NCI-H2171 treated with DMSO at 0.1 percent for 48 hours (cell line): ENCODE measurements at regions not wholly inside any gene's neighbourhood (a gene's known extent, or its start where the extent isn't known, plus 50 kb on each side); places are given as distances from the start of the nearest gene placed in this dataset.
A peak's percentile ranks its signal among the peaks of the same experiment; 100 is the strongest.
"Not testable (repeated sequence)": the region's sequence is repeated elsewhere in the genome, so short reads cannot be mapped to it uniquely, and the experiment has no call there.

Source experiments
- DNase-seq: peaks from one replicate; lab custom pipeline; 2025; lab: John Stamatoyannopoulos, UW

- no peak for DNase-seq
These were observed 78.2 kb upstream of the TRPM1 start for GRCh38 chr15:31179693-31180092.

- no peak for DNase-seq
These were observed 91.8 kb upstream of the TRPM1 start for GRCh38 chr15:31193291-31193690.

- no peak for DNase-seq
These were observed 94.3 kb upstream of the TRPM1 start for GRCh38 chr15:31195871-31196270.

- no peak for DNase-seq
These were observed 96.2 kb upstream of the TRPM1 start for GRCh38 chr15:31197497-31198414.

GRCh38 chr15:31200735-31201151, 99.2 kb upstream of the TRPM1 start:
- no peak for DNase-seq

- no peak for DNase-seq
These were observed 101.4 kb upstream of the TRPM1 start for GRCh38 chr15:31202953-31203352.

- no peak for DNase-seq
These were observed 102.5 kb upstream of the TRPM1 start for GRCh38 chr15:31203999-31204398.

GRCh38 chr15:31206386-31207181, 105.1 kb upstream of the TRPM1 start:
- DNase-seq, result peak; percentile 83

GRCh38 chr15:31207246-31207645, 105.7 kb upstream of the TRPM1 start:
- DNase-seq, result no peak

GRCh38 chr15:31207861-31208260, 106.3 kb upstream of the TRPM1 start:
- not testable (repeated sequence) for DNase-seq

- DNase-seq, result no peak
These were observed 107.3 kb upstream of the TRPM1 start for GRCh38 chr15:31208817-31209216.

- DNase-seq, result no peak
These were observed 109.8 kb upstream of the TRPM1 start for GRCh38 chr15:31211353-31211752.

GRCh38 chr15:31212326-31213080, 111.0 kb upstream of the TRPM1 start:
- no peak for DNase-seq

GRCh38 chr15:31214158-31214863, 112.3 kb upstream of the KLF13 start:
- no peak for DNase-seq

GRCh38 chr15:31214864-31215489, 111.7 kb upstream of the KLF13 start:
- peak; percentile 13 for DNase-seq

- peak; percentile 64 for DNase-seq
These were observed 111.0 kb upstream of the KLF13 start for GRCh38 chr15:31215490-31216214.

GRCh38 chr15:31216215-31216911, 110.3 kb upstream of the KLF13 start:
- peak; percentile 59 for DNase-seq

GRCh38 chr15:31217067-31217466, 109.6 kb upstream of the KLF13 start:
- no peak for DNase-seq

GRCh38 chr15:31217566-31218270, 108.9 kb upstream of the KLF13 start:
- DNase-seq, result no peak
